ENCODE measurements at regions not wholly inside any gene's neighbourhood (a gene's known extent, or its start where the extent isn't known, plus 50 kb on each side); places are given as distances from the start of the nearest gene placed in this dataset.

DNA sequence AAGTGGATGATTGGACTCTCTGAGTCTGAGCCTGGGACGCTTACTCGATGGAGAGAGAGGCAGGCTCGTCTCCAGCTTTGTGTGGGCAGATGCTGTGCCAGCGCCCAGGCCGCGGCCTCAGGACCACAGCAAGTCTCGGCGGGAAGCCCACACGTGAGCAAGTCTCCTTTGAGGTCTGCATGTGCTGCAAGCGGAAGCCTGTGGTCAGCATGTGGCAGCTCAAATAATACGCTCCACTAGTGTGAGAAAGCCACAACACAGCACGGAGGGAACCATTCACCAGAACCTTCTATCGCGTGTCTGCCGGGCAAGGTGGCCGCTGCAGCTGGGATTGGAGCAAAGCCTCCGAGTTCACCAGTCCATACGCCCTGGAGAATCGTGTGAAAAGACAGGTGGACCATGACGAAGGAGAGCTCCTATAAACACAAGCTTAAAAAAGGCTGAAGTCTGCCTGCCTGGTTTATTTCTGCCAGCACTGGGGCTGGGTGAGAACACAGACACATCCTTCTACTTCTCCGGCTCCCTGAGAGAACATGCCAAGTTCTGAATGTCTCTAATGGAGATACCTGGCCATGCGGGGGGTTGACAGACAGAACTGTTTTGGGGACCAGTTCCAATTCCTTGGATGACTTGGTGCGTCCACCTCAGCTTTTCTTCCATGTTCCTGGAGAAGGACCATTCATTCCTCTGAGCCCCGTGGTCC, 82.0 kb upstream of the LRIG1 start:
- TF ChIP-seq, protein P1, sequence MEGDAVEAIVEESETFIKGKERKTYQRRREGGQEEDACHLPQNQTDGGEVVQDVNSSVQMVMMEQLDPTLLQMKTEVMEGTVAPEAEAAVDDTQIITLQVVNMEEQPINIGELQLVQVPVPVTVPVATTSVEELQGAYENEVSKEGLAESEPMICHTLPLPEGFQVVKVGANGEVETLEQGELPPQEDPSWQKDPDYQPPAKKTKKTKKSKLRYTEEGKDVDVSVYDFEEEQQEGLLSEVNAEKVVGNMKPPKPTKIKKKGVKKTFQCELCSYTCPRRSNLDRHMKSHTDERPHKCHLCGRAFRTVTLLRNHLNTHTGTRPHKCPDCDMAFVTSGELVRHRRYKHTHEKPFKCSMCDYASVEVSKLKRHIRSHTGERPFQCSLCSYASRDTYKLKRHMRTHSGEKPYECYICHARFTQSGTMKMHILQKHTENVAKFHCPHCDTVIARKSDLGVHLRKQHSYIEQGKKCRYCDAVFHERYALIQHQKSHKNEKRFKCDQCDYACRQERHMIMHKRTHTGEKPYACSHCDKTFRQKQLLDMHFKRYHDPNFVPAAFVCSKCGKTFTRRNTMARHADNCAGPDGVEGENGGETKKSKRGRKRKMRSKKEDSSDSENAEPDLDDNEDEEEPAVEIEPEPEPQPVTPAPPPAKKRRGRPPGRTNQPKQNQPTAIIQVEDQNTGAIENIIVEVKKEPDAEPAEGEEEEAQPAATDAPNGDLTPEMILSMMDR (IDR thresholded peaks at IDR 0.05) = no peak
- no peak for TF ChIP-seq ZFX (IDR thresholded peaks at IDR 0.05; ENCODE audit: borderline replicate concordance)
- no peak overlapping the region for H3K27ac ChIP-seq

DNA sequence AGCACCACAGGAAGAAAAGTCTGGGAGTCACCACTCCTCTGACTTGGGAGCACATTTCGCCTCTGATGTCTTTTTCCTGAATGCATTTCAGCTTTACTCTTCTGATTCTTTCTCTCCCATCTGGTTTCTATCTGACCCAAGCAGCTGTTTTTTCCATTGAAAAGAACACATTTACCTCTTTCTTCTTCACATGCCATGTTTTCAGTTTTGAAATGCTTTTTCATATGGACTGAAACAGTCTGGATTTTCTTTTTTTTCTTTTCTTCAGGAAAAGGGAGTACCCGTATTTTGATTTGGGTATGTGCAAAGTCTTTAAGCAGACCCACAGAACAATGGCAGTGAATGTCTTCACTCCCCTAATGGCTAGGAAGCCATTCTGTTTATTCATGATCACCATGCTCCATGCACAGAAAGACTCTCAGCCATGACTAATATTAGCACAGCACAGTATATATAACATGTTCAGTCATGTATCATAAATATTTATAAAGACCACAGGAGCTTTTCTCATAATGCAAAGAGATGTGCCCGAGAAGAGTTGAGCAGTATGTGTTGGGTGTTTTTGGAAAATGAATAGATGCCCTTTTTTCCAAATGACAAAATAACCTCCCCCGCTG, 82.7 kb upstream of the LRIG1 start:
- no peak overlapping the region for H3K27ac ChIP-seq
- TF ChIP-seq, protein P1 (IDR thresholded peaks at IDR 0.05) = no peak
- no peak for TF ChIP-seq ZFX (IDR thresholded peaks at IDR 0.05; ENCODE audit: borderline replicate concordance)

- TF ChIP-seq, protein P1 (IDR thresholded peaks at IDR 0.05) = no peak
- no peak for TF ChIP-seq ZFX (IDR thresholded peaks at IDR 0.05; ENCODE audit: borderline replicate concordance)
- H3K27ac ChIP-seq = no peak overlapping the region
Observed at GRCh38 chr3:66585520-66586095, 84.8 kb upstream of the LRIG1 start.

GRCh38 chr3:66586853-66587252, 86.0 kb upstream of the LRIG1 start:
- TF ChIP-seq ZFX (IDR thresholded peaks at IDR 0.05; ENCODE audit: borderline replicate concordance) = no peak
- TF ChIP-seq, protein P1 (IDR thresholded peaks at IDR 0.05) = no peak
- no peak overlapping the region for H3K27ac ChIP-seq

DNA sequence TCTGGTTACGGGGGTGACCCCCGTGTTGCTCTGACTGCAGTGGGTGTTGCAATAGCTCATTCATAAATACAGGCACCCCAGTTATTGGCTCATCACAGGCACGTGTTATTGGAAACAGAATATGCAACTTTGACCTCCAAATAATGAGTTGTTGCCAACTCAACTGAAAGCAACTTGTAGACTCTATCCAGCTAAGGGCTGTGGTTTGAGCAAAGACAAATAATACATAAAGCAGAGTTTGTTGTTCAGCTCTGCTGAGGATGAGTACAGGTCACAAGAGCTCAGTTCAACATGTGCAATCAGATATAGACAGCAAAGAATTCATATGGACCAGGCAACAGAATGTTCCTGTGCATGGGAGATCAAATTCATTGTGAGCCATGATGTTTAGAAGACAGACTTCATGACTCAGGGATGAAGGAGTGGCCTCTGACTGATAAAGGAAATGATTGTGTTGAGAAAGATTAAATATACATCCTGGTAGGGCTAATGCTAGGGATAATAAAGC, 87.6 kb upstream of the LRIG1 start:
- H3K27ac ChIP-seq = no peak overlapping the region
- TF ChIP-seq, protein P1 (IDR thresholded peaks at IDR 0.05) = no peak
- no peak for TF ChIP-seq ZFX (IDR thresholded peaks at IDR 0.05; ENCODE audit: borderline replicate concordance)

DNA sequence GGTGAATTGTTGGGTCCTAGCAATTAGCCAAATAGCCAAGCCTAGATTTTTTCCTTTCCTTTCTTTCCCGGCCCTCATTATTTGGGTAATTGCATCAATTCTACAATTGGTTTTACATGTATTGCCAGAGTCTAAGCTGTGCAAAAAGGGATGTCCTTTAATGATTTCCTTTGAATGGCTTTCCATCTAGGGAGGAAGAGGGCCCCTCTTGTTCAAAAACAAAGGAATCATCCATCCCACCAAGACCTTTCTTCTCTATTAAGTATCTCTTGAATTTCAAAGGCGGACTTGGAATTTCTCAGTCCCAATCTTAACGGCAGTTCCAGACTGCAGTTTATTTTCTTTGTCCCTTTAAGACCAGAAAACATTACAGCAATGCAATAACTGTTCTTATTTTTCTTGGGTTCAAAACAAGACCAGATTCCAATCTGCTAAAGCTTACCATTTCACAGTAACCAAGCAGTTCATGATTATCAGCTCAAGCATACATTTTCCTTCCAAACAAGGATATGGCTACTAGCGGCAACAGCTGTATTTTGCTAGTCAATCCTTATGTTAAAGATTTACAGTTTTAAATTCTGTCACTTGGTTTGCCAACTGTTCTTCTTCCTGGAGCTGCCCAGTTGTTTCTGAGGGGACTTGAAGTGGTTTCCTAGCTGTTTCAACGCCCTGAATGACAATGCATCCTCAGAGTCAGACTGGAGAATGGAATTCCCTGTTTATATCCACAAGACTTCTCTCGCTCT, 91.4 kb upstream of the LRIG1 start:
- TF ChIP-seq, protein P1 (IDR thresholded peaks at IDR 0.05) = no peak
- H3K27ac ChIP-seq = no peak overlapping the region
